Activated T-cell treated with anti-CD3 and anti-CD28 coated beads, Interleukin-2, amount 50 U/mL, for 72 hours (primary cell): ENCODE measurements at regions not wholly inside any gene's neighbourhood (a gene's known extent, or its start where the extent isn't known, plus 50 kb on each side); places are given as distances from the start of the nearest gene placed in this dataset.

Source experiments
- ATAC-seq, 2 donors: fragments of 150-1000 bp; cut with Tn5 transposase; replicated peaks in 1 of 2; 2 replicates each; pipeline ENCODE4 v1.10.0; 2021; ENCODE audit warnings: moderate library complexity in 2 of 2, mild to moderate bottlenecking in 1 of 2
- DNase-seq, 2 donors: peaks; one replicate each; pipeline ENCODE4 v3.0.0; 2021 to 2022; ENCODE audit warnings: mixed read lengths in 1 of 2
- H3K27ac Mint-ChIP-seq: one replicate; pipeline ENCODE4 v1.8.0; 2022; ENCODE audit warnings: mild to moderate bottlenecking, moderate library complexity, mixed read lengths
- H3K27me3 Mint-ChIP-seq: one replicate; pipeline ENCODE4 v1.8.0; 2022; ENCODE audit warnings: low read depth, mixed read lengths
- H3K36me3 Mint-ChIP-seq, 2 donors: one replicate each; pipeline ENCODE4 v1.8.0; 2022; ENCODE audit warnings: mixed read lengths in 2 of 2, mild to moderate bottlenecking in 1 of 2; ENCODE audit not compliant: insufficient read depth in 2 of 2
- H3K4me1 Mint-ChIP-seq: one replicate; pipeline ENCODE4 v1.8.0; 2022; ENCODE audit warnings: low read depth, mixed read lengths
- H3K4me3 Mint-ChIP-seq, 2 donors: one replicate each; pipeline ENCODE4 v1.8.0; 2022; ENCODE audit warnings: mild to moderate bottlenecking in 2 of 2, mixed read lengths in 2 of 2, moderate library complexity in 2 of 2
- H3K9me3 Mint-ChIP-seq, 2 donors: one replicate each; pipeline ENCODE4 v1.8.0; 2022; ENCODE audit warnings: mixed read lengths in 2 of 2

DNA sequence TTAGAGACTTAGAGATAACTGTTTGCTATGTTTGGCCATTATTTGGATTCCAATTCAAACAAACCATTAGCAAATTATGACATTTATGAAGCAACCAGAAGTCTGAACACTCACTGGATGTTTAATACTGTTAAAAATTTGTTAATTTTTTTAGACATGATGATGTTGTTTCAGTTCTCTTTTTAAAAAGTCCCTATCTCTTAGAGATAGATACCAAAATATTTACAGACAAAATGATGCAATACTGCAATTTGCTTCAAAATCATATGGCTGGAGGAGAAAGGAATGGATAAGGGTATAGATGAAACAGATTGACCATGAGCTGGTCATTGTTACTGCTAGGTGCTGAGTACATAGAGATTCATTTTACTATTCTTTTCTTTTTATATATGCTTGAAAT is 534.6 kb downstream of the BCOR start:
- peaks cover 21% of the 10 kb centered on the region for H3K27me3 Mint-ChIP-seq
- DNase-seq, result no peak
- no peak overlapping the region for H3K4me3 Mint-ChIP-seq
- H3K4me1 Mint-ChIP-seq, result no peaks in the 10 kb centered on the region
- ATAC-seq, result no peak
- peaks cover 4 to 9% of the 10 kb centered on the region in 2 donors for H3K9me3 Mint-ChIP-seq
- H3K27ac Mint-ChIP-seq, result no peak overlapping the region
- peaks cover 0 to 2% of the 10 kb centered on the region in 2 donors for H3K36me3 Mint-ChIP-seq

DNA sequence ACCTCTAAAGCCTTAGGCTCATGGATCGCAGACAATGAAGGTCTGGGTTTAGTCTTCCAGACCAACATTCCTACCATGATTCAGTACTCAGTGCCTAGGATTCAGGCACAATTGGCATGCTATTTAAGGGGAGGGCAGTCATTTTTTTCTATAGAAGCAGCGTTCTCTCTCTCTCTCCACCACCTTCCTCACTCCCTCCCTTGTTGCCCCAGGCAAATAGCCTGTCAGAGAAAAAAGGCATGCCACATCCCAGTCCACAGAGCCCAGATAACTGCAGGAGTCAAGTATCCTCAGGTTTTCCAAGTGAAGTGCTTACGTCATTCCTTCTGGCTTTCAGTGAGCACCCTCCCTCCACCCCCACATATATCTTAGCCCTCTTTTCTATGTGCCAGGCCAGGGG is 533.0 kb downstream of the BCOR start:
- H3K4me1 Mint-ChIP-seq, result no peaks in the 10 kb centered on the region
- peaks cover 4 to 9% of the 10 kb centered on the region in 2 donors for H3K9me3 Mint-ChIP-seq
- DNase-seq (no peak), ATAC-seq (no peak)
- H3K36me3 Mint-ChIP-seq, result peaks cover 0 to 2% of the 10 kb centered on the region in 2 donors
- H3K27ac Mint-ChIP-seq, result no peak overlapping the region
- no peak overlapping the region for H3K4me3 Mint-ChIP-seq
- peaks cover 18% of the 10 kb centered on the region for H3K27me3 Mint-ChIP-seq

- Mint-ChIP-seq H3K9me3 (no peaks in the 10 kb centered on the region), H3K4me1 (peaks cover 20% of the 10 kb centered on the region), H3K36me3 (no peaks in the 10 kb centered on the region), H3K27me3 (no peaks in the 10 kb centered on the region), H3K27ac (no peak overlapping the region), H3K4me3 (no peak overlapping the region)
- DNase-seq (no peak), ATAC-seq (no peak)
These were observed 523.6 kb downstream of the BCOR start for GRCh38 chrX:39574178-39574577.

GRCh38 chrX:39576041-39576872 is 521.5 kb downstream of the BCOR start:
- Mint-ChIP-seq H3K4me3 (no peak overlapping the region), H3K4me1 (peaks cover 33% of the 10 kb centered on the region)

DNA sequence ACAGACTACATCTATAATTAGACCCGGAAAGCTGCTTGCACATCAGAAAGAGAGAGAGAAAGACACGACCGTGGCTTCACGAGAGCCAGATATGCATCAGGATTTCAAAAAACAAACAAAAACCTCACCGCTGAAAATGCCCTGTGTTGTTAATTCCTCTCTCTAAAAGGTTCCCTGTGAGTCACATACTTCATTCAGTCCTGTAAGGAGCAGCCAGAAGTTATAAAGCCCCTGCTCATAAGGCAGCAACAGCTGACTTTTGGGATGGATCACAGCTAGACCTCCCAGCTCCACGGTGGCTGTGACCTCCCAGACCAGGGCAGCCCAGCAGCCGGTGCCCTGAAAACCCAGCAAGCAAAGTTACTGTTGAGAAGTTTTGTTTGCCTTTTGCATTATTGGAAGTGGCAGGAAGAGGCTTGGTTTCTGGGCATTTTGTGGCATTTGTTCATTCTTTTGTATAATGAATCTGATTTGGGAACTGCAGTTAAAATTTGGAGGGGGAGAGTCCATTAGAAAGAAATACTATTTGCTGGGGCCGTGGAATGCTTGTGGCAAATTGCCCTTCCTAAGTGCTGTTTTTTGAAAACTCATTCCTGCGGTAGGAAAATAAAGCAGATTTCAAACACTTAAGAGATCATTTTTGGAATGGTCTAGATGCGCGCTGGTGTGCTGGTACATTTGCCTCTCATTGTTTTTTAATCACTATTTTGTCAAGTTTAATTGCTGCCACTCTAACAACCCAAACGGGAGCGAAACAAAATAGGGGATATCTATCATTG is 520.4 kb downstream of the BCOR start:
- no peaks in the 10 kb centered on the region for H3K9me3 Mint-ChIP-seq
- DNase-seq (no peak), ATAC-seq (no peak)
- H3K27me3 Mint-ChIP-seq, result peaks cover 12% of the 10 kb centered on the region
- H3K4me1 Mint-ChIP-seq, result peaks cover 36% of the 10 kb centered on the region
- H3K4me3 Mint-ChIP-seq, result peak overlapping the region; percentile 47 to 76
- no peaks in the 10 kb centered on the region for H3K36me3 Mint-ChIP-seq
- no peak overlapping the region for H3K27ac Mint-ChIP-seq

More at GRCh38 chrX:39576041-39576872, 521.5 kb downstream of the BCOR start:
- Mint-ChIP-seq H3K36me3 (no peaks in the 10 kb centered on the region), H3K9me3 (no peaks in the 10 kb centered on the region), H3K27ac (no peak overlapping the region), H3K27me3 (peaks cover 12% of the 10 kb centered on the region)
- no peak for ATAC-seq
- no peak for DNase-seq

DNA sequence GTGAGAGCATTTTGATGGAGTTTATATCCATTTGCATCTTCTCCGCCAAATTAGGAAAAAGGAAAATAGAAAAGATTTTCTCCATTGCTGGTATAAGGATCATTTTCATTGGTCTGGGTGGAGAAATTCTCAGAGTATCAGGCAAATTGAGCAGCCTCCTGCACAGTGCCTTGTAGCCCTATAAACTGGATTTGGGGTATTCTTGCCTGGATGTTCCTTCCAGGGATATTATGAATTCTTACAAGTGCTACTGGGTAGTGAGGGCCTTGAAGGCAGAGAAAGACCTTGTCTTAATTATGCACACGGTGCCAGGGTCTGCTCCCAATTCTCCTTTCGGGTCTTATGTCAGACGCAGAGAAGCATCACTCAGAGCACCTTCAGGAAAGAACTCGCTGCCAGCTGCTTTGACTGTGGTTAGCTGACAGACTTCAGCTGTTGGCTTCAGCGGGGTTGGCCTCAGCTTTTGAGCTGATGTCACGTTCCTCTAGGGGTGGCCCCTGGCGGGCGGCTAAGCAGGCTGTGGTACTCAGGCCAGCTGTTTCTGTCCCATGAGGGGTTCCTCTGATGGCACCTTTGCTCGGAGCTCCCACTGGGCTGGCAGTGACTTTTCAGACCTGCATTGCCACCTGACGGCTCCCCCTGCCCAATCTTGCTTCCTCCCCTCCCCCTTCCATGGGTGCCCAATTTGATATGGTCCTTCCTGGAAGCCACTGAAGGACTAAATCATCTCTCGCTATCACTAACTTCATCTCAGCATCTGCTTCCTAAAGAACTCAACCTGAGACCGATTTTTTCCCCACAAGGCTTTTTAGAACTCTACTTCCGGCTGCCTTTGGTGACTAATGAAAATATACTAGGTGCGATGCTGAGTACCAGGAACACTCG is 519.5 kb downstream of the BCOR start:
- H3K27me3 Mint-ChIP-seq, result peaks cover 12% of the 10 kb centered on the region
- ATAC-seq (peak; percentile 94 to 96), DNase-seq (peak; percentile 72 to 83)
- H3K4me3 Mint-ChIP-seq, result peak overlapping the region; percentile 56 to 76
- no peaks in the 10 kb centered on the region for H3K9me3 Mint-ChIP-seq
- H3K36me3 Mint-ChIP-seq, result no peaks in the 10 kb centered on the region
- H3K27ac Mint-ChIP-seq, result peak overlapping the region; percentile 66
- H3K4me1 Mint-ChIP-seq, result peaks cover 36% of the 10 kb centered on the region

DNA sequence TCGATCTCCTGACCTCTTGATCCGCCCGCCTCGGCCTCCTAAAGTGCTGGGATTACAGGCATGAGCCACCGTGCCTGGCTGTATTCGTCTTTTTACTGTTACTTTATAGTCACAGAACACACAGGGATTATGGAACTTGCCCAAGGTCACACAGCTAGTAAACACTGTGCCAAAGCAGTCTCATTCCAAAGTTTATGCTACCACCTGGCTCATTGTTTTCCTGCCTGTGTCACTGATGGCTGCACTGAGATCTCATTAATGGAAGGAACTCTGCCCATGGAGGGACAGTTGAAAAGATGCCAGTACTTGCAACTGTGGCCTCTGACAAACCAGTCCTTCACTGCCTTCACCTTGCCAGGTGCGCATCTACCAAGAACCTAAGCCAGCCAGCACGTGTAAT is 517.7 kb downstream of the BCOR start:
- DNase-seq (no peak), ATAC-seq (no peak)
- H3K27ac Mint-ChIP-seq, result no peak overlapping the region
- no peak overlapping the region for H3K4me3 Mint-ChIP-seq
- H3K9me3 Mint-ChIP-seq, result no peaks in the 10 kb centered on the region
- H3K4me1 Mint-ChIP-seq, result peaks cover 36% of the 10 kb centered on the region
- H3K27me3 Mint-ChIP-seq, result peaks cover 12% of the 10 kb centered on the region
- no peaks in the 10 kb centered on the region for H3K36me3 Mint-ChIP-seq

DNA sequence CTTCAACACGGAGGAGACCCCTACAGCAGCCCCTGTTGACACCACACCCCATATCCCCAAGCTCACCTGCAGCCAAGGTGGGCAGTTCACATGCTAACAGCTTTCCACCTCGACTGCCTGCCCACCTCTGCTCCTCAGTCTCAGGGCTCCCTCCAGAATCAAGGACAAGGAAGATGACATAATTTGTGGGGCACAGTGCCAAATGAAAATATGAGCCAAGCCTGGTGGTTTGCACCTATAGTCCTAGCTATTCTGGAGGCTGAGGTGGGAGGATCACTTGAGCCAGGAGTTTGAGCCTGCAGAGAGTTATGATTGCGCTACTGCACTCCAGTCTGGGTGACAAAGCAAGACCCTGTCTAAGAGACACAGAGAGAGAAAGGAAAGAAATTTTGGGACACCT is 516.3 kb downstream of the BCOR start:
- Mint-ChIP-seq H3K27ac (no peak overlapping the region), H3K9me3 (no peaks in the 10 kb centered on the region), H3K36me3 (no peaks in the 10 kb centered on the region), H3K4me1 (peaks cover 36% of the 10 kb centered on the region), H3K27me3 (peaks cover 12% of the 10 kb centered on the region), H3K4me3 (no peak overlapping the region)
- no peak for DNase-seq
- no peak for ATAC-seq

DNA sequence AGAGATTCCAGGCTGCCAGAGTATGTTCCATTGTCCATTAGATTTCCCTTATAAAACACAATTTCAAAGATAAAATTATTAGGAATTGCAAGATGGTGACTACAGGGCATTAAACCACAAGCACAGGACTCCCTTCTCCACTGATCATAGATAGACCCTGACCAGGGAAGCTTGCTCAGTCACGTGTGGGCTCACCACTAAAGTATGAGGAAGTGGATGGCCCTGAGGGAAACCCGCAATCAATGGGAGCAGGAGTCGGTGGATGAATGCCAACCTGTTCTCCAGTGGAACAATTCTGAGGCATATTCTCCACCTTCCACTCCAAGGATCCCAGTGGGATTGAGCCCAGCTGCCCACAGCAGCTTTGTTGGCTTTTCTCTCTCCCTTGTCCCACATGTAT is 515.7 kb downstream of the BCOR start:
- Mint-ChIP-seq H3K4me1 (peaks cover 29% of the 10 kb centered on the region), H3K4me3 (no peak overlapping the region), H3K9me3 (no peaks in the 10 kb centered on the region), H3K27ac (no peak overlapping the region), H3K27me3 (peaks cover 12% of the 10 kb centered on the region), H3K36me3 (no peaks in the 10 kb centered on the region)
- DNase-seq (no peak), ATAC-seq (no peak)

GRCh38 chrX:39582976-39583375 is 514.8 kb downstream of the BCOR start:
- Mint-ChIP-seq H3K9me3 (no peaks in the 10 kb centered on the region), H3K4me1 (peaks cover 20% of the 10 kb centered on the region), H3K4me3 (no peak overlapping the region), H3K27ac (no peak overlapping the region), H3K36me3 (no peaks in the 10 kb centered on the region), H3K27me3 (peaks cover 12% of the 10 kb centered on the region)
- DNase-seq (no peak), ATAC-seq (no peak)

GRCh38 chrX:39585808-39586207 is 511.9 kb downstream of the BCOR start:
- DNase-seq (no peak), ATAC-seq (no peak)
- Mint-ChIP-seq H3K27me3 (peaks cover 4% of the 10 kb centered on the region), H3K4me3 (no peak overlapping the region), H3K36me3 (no peaks in the 10 kb centered on the region), H3K9me3 (no peaks in the 10 kb centered on the region), H3K27ac (no peak overlapping the region), H3K4me1 (peaks cover 8% of the 10 kb centered on the region)

DNA sequence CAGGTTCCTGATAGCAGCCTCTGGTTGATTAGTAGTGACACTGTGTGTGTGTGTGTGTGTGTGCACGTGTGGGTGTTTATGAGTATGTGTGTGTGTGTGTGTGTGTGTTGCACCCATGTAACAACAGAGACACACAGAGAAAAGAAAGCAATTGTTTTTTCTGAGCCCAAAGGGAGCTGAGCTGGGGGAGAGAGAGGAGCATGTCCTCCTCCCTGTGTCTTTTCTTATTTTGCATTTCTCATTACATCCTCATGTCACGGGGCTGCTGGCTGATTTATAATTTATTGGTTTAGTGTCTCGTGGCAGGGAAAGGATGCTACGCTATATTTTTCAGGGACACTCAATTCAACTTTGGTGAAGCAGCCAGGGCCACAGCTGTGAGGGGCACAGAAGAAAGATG is 511.4 kb downstream of the BCOR start:
- Mint-ChIP-seq H3K36me3 (no peaks in the 10 kb centered on the region), H3K27ac (no peak overlapping the region), H3K4me3 (no peak overlapping the region), H3K27me3 (no peaks in the 10 kb centered on the region), H3K9me3 (no peaks in the 10 kb centered on the region), H3K4me1 (peaks cover 2% of the 10 kb centered on the region)
- DNase-seq, result no peak
- no peak for ATAC-seq

DNA sequence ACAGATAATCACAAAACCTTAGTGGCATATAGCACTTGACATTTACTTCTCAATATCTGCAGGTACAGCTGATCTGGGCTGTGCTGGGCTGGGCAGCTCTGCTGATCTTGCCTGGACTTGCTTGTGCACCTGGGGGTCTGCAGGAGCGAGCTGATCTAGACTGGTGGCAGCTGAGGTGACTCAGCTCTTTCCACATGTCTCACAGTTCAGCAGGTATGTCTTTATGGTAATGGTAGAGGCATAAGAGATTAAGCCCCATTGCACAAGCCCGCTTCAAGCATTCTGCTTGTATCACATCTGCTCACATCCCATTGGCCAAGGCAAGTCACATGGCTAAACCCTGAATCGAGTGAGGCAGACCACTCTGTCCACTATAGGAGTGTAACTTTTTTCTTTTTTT is 506.7 kb downstream of the BCOR start:
- Mint-ChIP-seq H3K4me3 (no peak overlapping the region), H3K4me1 (peaks cover 6% of the 10 kb centered on the region), H3K27me3 (peaks cover 5% of the 10 kb centered on the region), H3K9me3 (peaks cover 0 to 2% of the 10 kb centered on the region in 2 donors), H3K36me3 (no peaks in the 10 kb centered on the region), H3K27ac (no peak overlapping the region)
- DNase-seq, result no peak
- ATAC-seq, result no peak
